GM23338 (cell line): ENCODE measurements at regions not wholly inside any gene's neighbourhood (a gene's known extent, or its start where the extent isn't known, plus 50 kb on each side); places are given as distances from the start of the nearest gene placed in this dataset.

Source experiments
- CREB1 ChIP-seq: fragments of 250-450 bp; sonication (Bioruptor Pico); IDR thresholded peaks from 2 replicates; pipeline ENCODE4 v1.5.0; 2020; ENCODE audit warnings: low read depth, mild to moderate bottlenecking, moderate library complexity
- EZH2 ChIP-seq: fragments of 200-600 bp; sonication (generic); IDR thresholded peaks from one replicate; pipeline ENCODE4 v1.8.0; 2017; ENCODE audit warnings: antibody characterized with exemption, mild to moderate bottlenecking, low read depth; ENCODE audit not compliant: unreplicated experiment
- EZH2phosphoT487 ChIP-seq: fragments of 200-600 bp; sonication (generic); IDR thresholded peaks from one replicate; pipeline ENCODE4 v1.8.1; 2018; ENCODE audit warnings: antibody characterized with exemption; ENCODE audit not compliant: unreplicated experiment
- JUNB ChIP-seq: IDR thresholded peaks from one replicate; pipeline ENCODE4 v1.6.1; 2016; ENCODE audit warnings: antibody characterized with exemption; ENCODE audit not compliant: unreplicated experiment
- POLR2AphosphoS5 ChIP-seq: IDR thresholded peaks from 2 replicates; pipeline ENCODE4 v1.6.1; 2016; ENCODE audit warnings: antibody characterized with exemption, low read depth
- STAT1 ChIP-seq: IDR thresholded peaks from one replicate; pipeline ENCODE4 v1.6.1; 2016; ENCODE audit warnings: antibody characterized with exemption; ENCODE audit not compliant: unreplicated experiment
- ZNF114 ChIP-seq: fragments of 250-450 bp; sonication (Bioruptor Pico); IDR thresholded peaks from 2 replicates; pipeline ENCODE4 v1.5.0; 2020; ENCODE audit warnings: mild to moderate bottlenecking, moderate library complexity
- ZNF331 ChIP-seq: fragments of 250-450 bp; sonication (Bioruptor Pico); IDR thresholded peaks from 2 replicates; pipeline ENCODE4 v1.5.0; 2020; ENCODE audit warnings: low read depth, mild to moderate bottlenecking, moderate library complexity
- TF ChIP-seq, protein P1 (sequence below), 2 experiments: fragments of 200-600 bp in 1 of 2; sonication (generic) in 1 of 2; conservative IDR thresholded peaks; 2 replicates each; pipeline versions ENCODE4 v1.5.1 to v1.6.1; 2016 to 2017; ENCODE audit warnings: antibody characterized with exemption in 2 of 2, low read depth in 2 of 2, mild to moderate bottlenecking in 2 of 2, moderate library complexity in 1 of 2
- TF ChIP-seq, protein P2 (sequence below): IDR thresholded peaks from one replicate; pipeline ENCODE4 v1.6.1; 2018; ENCODE audit warnings: antibody characterized with exemption; ENCODE audit not compliant: unreplicated experiment
- TF ChIP-seq, protein P3 (sequence below): IDR thresholded peaks from 2 replicates; pipeline ENCODE4 v1.6.1; 2016; ENCODE audit warnings: antibody characterized with exemption

DNA sequence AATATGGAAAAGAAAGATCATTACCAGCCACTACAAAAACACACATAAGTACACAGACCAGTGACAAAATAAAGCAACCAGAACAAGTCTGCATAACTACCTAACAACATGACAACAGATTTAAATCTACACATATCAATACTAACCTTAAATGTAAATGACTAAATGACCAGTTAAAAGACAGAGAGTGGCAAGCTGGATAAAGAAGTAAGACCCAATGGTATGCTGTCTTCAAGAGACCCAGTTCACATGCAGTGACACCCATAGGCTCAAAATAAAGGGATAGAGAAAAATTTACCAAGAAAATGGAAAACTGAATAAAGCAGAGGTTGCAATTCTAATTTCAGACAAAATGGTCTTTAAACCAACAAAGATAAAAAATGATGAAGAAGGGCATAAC lies 938.1 kb downstream of the EFNA5 start:
- TF ChIP-seq EZH2 (no peak), JUNB (no peak), POLR2AphosphoS5 (no peak), STAT1 (no peak), EZH2phosphoT487 (no peak), ZNF331 (no peak), ZNF114 (CRISPR knock-in tag) (no peak), CREB1 (CRISPR knock-in tag) (no peak)
- TF ChIP-seq, protein P1, sequence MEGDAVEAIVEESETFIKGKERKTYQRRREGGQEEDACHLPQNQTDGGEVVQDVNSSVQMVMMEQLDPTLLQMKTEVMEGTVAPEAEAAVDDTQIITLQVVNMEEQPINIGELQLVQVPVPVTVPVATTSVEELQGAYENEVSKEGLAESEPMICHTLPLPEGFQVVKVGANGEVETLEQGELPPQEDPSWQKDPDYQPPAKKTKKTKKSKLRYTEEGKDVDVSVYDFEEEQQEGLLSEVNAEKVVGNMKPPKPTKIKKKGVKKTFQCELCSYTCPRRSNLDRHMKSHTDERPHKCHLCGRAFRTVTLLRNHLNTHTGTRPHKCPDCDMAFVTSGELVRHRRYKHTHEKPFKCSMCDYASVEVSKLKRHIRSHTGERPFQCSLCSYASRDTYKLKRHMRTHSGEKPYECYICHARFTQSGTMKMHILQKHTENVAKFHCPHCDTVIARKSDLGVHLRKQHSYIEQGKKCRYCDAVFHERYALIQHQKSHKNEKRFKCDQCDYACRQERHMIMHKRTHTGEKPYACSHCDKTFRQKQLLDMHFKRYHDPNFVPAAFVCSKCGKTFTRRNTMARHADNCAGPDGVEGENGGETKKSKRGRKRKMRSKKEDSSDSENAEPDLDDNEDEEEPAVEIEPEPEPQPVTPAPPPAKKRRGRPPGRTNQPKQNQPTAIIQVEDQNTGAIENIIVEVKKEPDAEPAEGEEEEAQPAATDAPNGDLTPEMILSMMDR (conservative IDR thresholded peaks at IDR 0.05; ENCODE audit: low read depth in 2 of 2): no peak
- TF ChIP-seq, protein P2, sequence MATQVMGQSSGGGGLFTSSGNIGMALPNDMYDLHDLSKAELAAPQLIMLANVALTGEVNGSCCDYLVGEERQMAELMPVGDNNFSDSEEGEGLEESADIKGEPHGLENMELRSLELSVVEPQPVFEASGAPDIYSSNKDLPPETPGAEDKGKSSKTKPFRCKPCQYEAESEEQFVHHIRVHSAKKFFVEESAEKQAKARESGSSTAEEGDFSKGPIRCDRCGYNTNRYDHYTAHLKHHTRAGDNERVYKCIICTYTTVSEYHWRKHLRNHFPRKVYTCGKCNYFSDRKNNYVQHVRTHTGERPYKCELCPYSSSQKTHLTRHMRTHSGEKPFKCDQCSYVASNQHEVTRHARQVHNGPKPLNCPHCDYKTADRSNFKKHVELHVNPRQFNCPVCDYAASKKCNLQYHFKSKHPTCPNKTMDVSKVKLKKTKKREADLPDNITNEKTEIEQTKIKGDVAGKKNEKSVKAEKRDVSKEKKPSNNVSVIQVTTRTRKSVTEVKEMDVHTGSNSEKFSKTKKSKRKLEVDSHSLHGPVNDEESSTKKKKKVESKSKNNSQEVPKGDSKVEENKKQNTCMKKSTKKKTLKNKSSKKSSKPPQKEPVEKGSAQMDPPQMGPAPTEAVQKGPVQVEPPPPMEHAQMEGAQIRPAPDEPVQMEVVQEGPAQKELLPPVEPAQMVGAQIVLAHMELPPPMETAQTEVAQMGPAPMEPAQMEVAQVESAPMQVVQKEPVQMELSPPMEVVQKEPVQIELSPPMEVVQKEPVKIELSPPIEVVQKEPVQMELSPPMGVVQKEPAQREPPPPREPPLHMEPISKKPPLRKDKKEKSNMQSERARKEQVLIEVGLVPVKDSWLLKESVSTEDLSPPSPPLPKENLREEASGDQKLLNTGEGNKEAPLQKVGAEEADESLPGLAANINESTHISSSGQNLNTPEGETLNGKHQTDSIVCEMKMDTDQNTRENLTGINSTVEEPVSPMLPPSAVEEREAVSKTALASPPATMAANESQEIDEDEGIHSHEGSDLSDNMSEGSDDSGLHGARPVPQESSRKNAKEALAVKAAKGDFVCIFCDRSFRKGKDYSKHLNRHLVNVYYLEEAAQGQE: no peak
- TF ChIP-seq, protein P3, sequence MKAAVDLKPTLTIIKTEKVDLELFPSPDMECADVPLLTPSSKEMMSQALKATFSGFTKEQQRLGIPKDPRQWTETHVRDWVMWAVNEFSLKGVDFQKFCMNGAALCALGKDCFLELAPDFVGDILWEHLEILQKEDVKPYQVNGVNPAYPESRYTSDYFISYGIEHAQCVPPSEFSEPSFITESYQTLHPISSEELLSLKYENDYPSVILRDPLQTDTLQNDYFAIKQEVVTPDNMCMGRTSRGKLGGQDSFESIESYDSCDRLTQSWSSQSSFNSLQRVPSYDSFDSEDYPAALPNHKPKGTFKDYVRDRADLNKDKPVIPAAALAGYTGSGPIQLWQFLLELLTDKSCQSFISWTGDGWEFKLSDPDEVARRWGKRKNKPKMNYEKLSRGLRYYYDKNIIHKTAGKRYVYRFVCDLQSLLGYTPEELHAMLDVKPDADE: no peak
